H9 (cell line): ENCODE measurements at regions not wholly inside any gene's neighbourhood (a gene's known extent, or its start where the extent isn't known, plus 50 kb on each side); places are given as distances from the start of the nearest gene placed in this dataset.

Experiments used
- DNase-seq: peaks from one replicate; pipeline ENCODE4 v3.0.0-alpha.2; 2017
- H2AFZ ChIP-seq: one replicate; pipeline ENCODE4 v1.6.1; 2013; ENCODE audit warnings: mild to moderate bottlenecking, low read length, control low read depth, moderate library complexity
- H2AK5ac ChIP-seq: 2 replicates; pipeline ENCODE4 v1.6.1; 2013; ENCODE audit warnings: low read length, control low read depth, mixed read lengths; ENCODE audit not compliant: insufficient read length
- H2BK120ac ChIP-seq: one replicate; pipeline ENCODE4 v1.6.1; 2013; ENCODE audit warnings: low read depth, mild to moderate bottlenecking, low read length, control low read depth, inconsistent platforms; ENCODE audit not compliant: poor library complexity, severe bottlenecking
- H2BK12ac ChIP-seq: 2 replicates; pipeline ENCODE4 v1.6.1; 2013; ENCODE audit warnings: low read length, control low read depth, mixed read lengths, low read depth; ENCODE audit not compliant: insufficient read length
- H2BK15ac ChIP-seq: 2 replicates; pipeline ENCODE4 v1.6.1; 2013; ENCODE audit warnings: low read depth, low read length, control low read depth
- H2BK20ac ChIP-seq: one replicate; pipeline ENCODE4 v1.6.1; 2013; ENCODE audit warnings: low read depth, mild to moderate bottlenecking, low read length, control low read depth, inconsistent platforms; ENCODE audit not compliant: poor library complexity, severe bottlenecking
- H2BK5ac ChIP-seq: 2 replicates; pipeline ENCODE4 v1.6.1; 2013; ENCODE audit warnings: low read length, control low read depth, mixed read lengths; ENCODE audit not compliant: insufficient read length
- H3K14ac ChIP-seq: 2 replicates; pipeline ENCODE4 v1.6.1; 2013; ENCODE audit warnings: low read length, control low read depth; ENCODE audit not compliant: insufficient read depth
- H3K18ac ChIP-seq: 2 replicates; pipeline ENCODE4 v1.6.1; 2013; ENCODE audit warnings: low read depth, mild to moderate bottlenecking, mixed read lengths, low read length, control low read depth; ENCODE audit not compliant: insufficient read length
- H3K23ac ChIP-seq: 2 replicates; pipeline ENCODE4 v1.6.1; 2013; ENCODE audit warnings: low read length, control low read depth, mixed read lengths, low read depth; ENCODE audit not compliant: insufficient read length
- H3K23me2 ChIP-seq: 2 replicates; pipeline ENCODE4 v1.6.1; 2013; ENCODE audit warnings: low read depth, mild to moderate bottlenecking, mixed read lengths, low read length, control low read depth; ENCODE audit not compliant: insufficient read length, poor library complexity, severe bottlenecking
- H3K27ac ChIP-seq: 2 replicates; pipeline ENCODE4 v1.5.1; 2013; ENCODE audit warnings: low read length, control low read depth, mixed read lengths, low read depth; ENCODE audit not compliant: insufficient read length
- H3K27me3 ChIP-seq: 2 replicates; pipeline ENCODE4 v1.6.1; 2013; ENCODE audit warnings: low read length, control low read depth, inconsistent platforms; ENCODE audit not compliant: insufficient read depth
- H3K4ac ChIP-seq: 2 replicates; pipeline ENCODE4 v1.6.1; 2013; ENCODE audit warnings: low read depth, mild to moderate bottlenecking, control low read depth, inconsistent platforms, low read length, moderate library complexity
- H3K4me1 ChIP-seq: 2 replicates; pipeline ENCODE4 v1.6.1; 2013; ENCODE audit warnings: low read length, control low read depth, inconsistent platforms; ENCODE audit not compliant: insufficient read depth
- H3K4me2 ChIP-seq: 2 replicates; pipeline ENCODE4 v1.6.1; 2013; ENCODE audit warnings: low read length, control low read depth, mixed read lengths; ENCODE audit not compliant: insufficient read length, insufficient read depth
- H3K56ac ChIP-seq: 2 replicates; pipeline ENCODE4 v1.6.1; 2013; ENCODE audit warnings: low read depth, mild to moderate bottlenecking, mixed read lengths, low read length, control low read depth; ENCODE audit not compliant: insufficient read length
- H3K79me1 ChIP-seq: 2 replicates; pipeline ENCODE4 v1.6.1; 2013; ENCODE audit warnings: low read depth, mild to moderate bottlenecking, moderate library complexity, low read length, control low read depth, inconsistent platforms; ENCODE audit not compliant: insufficient read depth, poor library complexity, severe bottlenecking
- H3K79me2 ChIP-seq: 2 replicates; pipeline ENCODE4 v1.6.1; 2013; ENCODE audit warnings: low read length, control low read depth, inconsistent platforms; ENCODE audit not compliant: insufficient read depth
- H3K9ac ChIP-seq: 2 replicates; pipeline ENCODE4 v1.6.1; 2013; ENCODE audit warnings: low read length, control low read depth, mixed read lengths; ENCODE audit not compliant: insufficient read length; ENCODE audit errors: extremely low read depth
- H3K9me3 ChIP-seq: one replicate; pipeline ENCODE4 v1.6.1; 2013; ENCODE audit warnings: low read depth, low read length, inconsistent platforms; ENCODE audit not compliant: control insufficient read depth
- H3T11ph ChIP-seq: one replicate; pipeline ENCODE4 v1.6.1; 2013; ENCODE audit warnings: mild to moderate bottlenecking, low read length, control low read depth, inconsistent platforms
- H4K20me1 ChIP-seq: one replicate; pipeline ENCODE4 v1.6.1; 2013; ENCODE audit not compliant: control insufficient read depth, insufficient read length, insufficient read depth
- H4K5ac ChIP-seq: 2 replicates; pipeline ENCODE4 v1.6.1; 2013; ENCODE audit warnings: low read depth, mild to moderate bottlenecking, mixed read lengths, low read length, control low read depth; ENCODE audit not compliant: insufficient read length
- H4K8ac ChIP-seq: replicated peaks from 2 replicates; pipeline ENCODE4 v1.6.1; 2013; ENCODE audit warnings: low read length, control low read depth, mixed read lengths, low read depth; ENCODE audit not compliant: insufficient read length
- H4K91ac ChIP-seq: 2 replicates; pipeline ENCODE4 v1.6.1; 2013; ENCODE audit warnings: low read depth, mild to moderate bottlenecking, moderate library complexity, mixed read lengths, low read length, control low read depth; ENCODE audit not compliant: insufficient read length
- H3K27ac Mint-ChIP-seq, 3 experiments: 2 replicates in 2 of 3; 3 replicates in 1 of 3; pipeline ENCODE4 v1.8.0; 2020 to 2021; ENCODE audit warnings: mixed read lengths in 3 of 3, mild to moderate bottlenecking in 1 of 3, moderate library complexity in 1 of 3
- H3K27me3 Mint-ChIP-seq: 2 replicates; pipeline ENCODE4 v1.8.0; 2021; ENCODE audit warnings: low read depth, mild to moderate bottlenecking, moderate library complexity, mixed read lengths
- H3K36me3 Mint-ChIP-seq, 3 experiments: 2 replicates in 2 of 3; 3 replicates in 1 of 3; pipeline ENCODE4 v1.8.0; 2020 to 2021; ENCODE audit warnings: low read depth in 3 of 3, mixed read lengths in 3 of 3; ENCODE audit not compliant: insufficient read depth in 1 of 3
- H3K4me1 Mint-ChIP-seq, 2 experiments: 2 replicates each; pipeline ENCODE4 v1.8.0; 2020; ENCODE audit warnings: mixed read lengths in 2 of 2
- H3K4me3 Mint-ChIP-seq, 2 experiments: 2 replicates in 1 of 2; 3 replicates in 1 of 2; pipeline ENCODE4 v1.8.0; 2020 to 2021; ENCODE audit warnings: mild to moderate bottlenecking in 2 of 2, mixed read lengths in 2 of 2, moderate library complexity in 1 of 2
- H3K9me3 Mint-ChIP-seq, 2 experiments: 2 replicates in 1 of 2; 3 replicates in 1 of 2; pipeline ENCODE4 v1.8.0; 2020; ENCODE audit warnings: mild to moderate bottlenecking in 2 of 2, mixed read lengths in 2 of 2, moderate library complexity in 1 of 2
- WGBS: extraction: QIAGEN DNeasy Blood & Tissue Kit; methylation state at CpG from one replicate; pipeline ENCODE4 v1.1.7; 2013; ENCODE audit warnings: missing lambda C conversion rate, low lambda C conversion rate, mixed read lengths; ENCODE audit not compliant: insufficient read length; ENCODE audit errors: extremely low coverage; 5-methylcytosine and 5-hydroxymethylcytosine counted together
- TF ChIP-seq, protein P1 (sequence below): fragments of 200-600 bp; sonication (generic); conservative IDR thresholded peaks from 3 replicates; pipeline ENCODE4 v1.8.0; 2021; ENCODE audit warnings: antibody characterized with exemption, mild to moderate bottlenecking

DNA sequence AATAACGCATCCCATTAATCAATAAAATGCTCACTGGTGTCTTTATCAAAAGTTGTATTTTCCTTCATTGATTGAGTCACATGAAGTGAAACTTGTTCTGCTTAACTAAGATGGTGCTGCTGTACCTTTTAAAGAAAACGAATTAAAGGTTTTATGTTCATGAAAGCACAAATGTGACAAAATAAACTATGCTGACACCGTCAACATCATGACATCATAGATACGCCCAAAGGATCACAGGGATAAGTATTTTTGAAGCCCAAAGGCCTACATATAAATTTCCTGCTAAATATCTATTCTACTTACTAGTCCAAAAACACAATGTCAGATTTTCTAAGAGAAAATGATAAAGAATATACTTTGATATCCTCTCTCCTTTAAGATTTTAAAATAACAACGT lies 94.4 kb downstream of the FAM217A start:
- TF ChIP-seq, protein P1, sequence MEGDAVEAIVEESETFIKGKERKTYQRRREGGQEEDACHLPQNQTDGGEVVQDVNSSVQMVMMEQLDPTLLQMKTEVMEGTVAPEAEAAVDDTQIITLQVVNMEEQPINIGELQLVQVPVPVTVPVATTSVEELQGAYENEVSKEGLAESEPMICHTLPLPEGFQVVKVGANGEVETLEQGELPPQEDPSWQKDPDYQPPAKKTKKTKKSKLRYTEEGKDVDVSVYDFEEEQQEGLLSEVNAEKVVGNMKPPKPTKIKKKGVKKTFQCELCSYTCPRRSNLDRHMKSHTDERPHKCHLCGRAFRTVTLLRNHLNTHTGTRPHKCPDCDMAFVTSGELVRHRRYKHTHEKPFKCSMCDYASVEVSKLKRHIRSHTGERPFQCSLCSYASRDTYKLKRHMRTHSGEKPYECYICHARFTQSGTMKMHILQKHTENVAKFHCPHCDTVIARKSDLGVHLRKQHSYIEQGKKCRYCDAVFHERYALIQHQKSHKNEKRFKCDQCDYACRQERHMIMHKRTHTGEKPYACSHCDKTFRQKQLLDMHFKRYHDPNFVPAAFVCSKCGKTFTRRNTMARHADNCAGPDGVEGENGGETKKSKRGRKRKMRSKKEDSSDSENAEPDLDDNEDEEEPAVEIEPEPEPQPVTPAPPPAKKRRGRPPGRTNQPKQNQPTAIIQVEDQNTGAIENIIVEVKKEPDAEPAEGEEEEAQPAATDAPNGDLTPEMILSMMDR = no peak
- Histone ChIP-seq H2AK5ac (no peak overlapping the region), H2BK15ac (no peak overlapping the region), H2BK12ac (no peak overlapping the region), H3K23ac (no peak overlapping the region), H2BK20ac (no peak overlapping the region), H4K20me1 (no peaks in the 10 kb centered on the region), H4K91ac (no peak overlapping the region), H3K79me1 (no peaks in the 10 kb centered on the region), H3K9me3 (no peaks in the 10 kb centered on the region), H3K23me2 (no peaks in the 10 kb centered on the region), H3K27me3 (no peaks in the 10 kb centered on the region), H4K5ac (no peak overlapping the region), H2BK120ac (no peak overlapping the region), H3K4me1 (peaks cover 12% of the 10 kb centered on the region), H3K4me2 (no peak overlapping the region), H3K4ac (no peak overlapping the region), H3K9ac (no peak overlapping the region), H3K79me2 (no peaks in the 10 kb centered on the region), H4K8ac (no peak overlapping the region), H3K18ac (no peak overlapping the region), H3K27ac (no peak overlapping the region), H3T11ph (no peak overlapping the region), H2AFZ (no peak overlapping the region), H3K56ac (no peak overlapping the region), H3K14ac (no peak overlapping the region), H2BK5ac (no peak overlapping the region)
- Mint-ChIP-seq H3K27me3 (no peaks in the 10 kb centered on the region), H3K27ac (no peak overlapping the region), H3K36me3 (peaks cover 4 to 15% (median 10%) of the 10 kb centered on the region in 3 experiments), H3K9me3 (peaks cover 2% of the 10 kb centered on the region in 2 experiments; a peak in 3 of 5 replicates), H3K4me3 (no peak overlapping the region), H3K4me1 (peaks cover 27 to 30% of the 10 kb centered on the region in 2 experiments)
- no CpG with 5 or more reads among the region's 5 CpGs for WGBS
- no peak for DNase-seq
